GM12878 (cell line): ENCODE measurements at regions not wholly inside any gene's neighbourhood (a gene's known extent, or its start where the extent isn't known, plus 50 kb on each side); places are given as distances from the start of the nearest gene placed in this dataset.

ENCODE experiments used
- CHD4 ChIP-seq: fragments of 200-600 bp; sonication (generic); IDR thresholded peaks from 2 replicates; pipeline ENCODE4 v1.6.1; 2016; ENCODE audit warnings: mild to moderate bottlenecking
- EZH2 ChIP-seq: IDR thresholded peaks from 2 replicates; pipeline ENCODE4 v1.6.1; 2012; ENCODE audit warnings: low read depth, mild to moderate bottlenecking, control low read depth, inconsistent platforms, low read length, borderline replicate concordance; ENCODE audit not compliant: control insufficient read depth
- MXI1 ChIP-seq: fragments of 150-350 bp; IDR thresholded peaks from 2 replicates; pipeline ENCODE4 v1.6.1; 2011; ENCODE audit warnings: low read depth, mild to moderate bottlenecking, inconsistent platforms, low read length, improper control_type of control experiment
- NFYB ChIP-seq: IDR thresholded peaks from 2 replicates; pipeline ENCODE4 v1.6.1; 2011; ENCODE audit warnings: low read depth, mild to moderate bottlenecking, low read length, improper control_type of control experiment, moderate library complexity; ENCODE audit not compliant: insufficient read depth
- PAX5 ChIP-seq: IDR thresholded peaks from 2 replicates; pipeline ENCODE4 v1.6.1; 2011; ENCODE audit warnings: low read depth, low read length, borderline replicate concordance
- POLR2A ChIP-seq: IDR thresholded peaks from 2 replicates; pipeline ENCODE4 v1.6.1; 2011; ENCODE audit warnings: low read depth, mild to moderate bottlenecking, low read length

GRCh38 chr3:178181784-178182183, 354.5 kb upstream of the KCNMB2 start:
- TF ChIP-seq EZH2 (no peak), CHD4 (no peak), POLR2A (no peak), PAX5 (no peak), MXI1 (no peak), NFYB (no peak)
